Gastroesophageal sphincter (tissue), 4 donors: ENCODE measurements at regions not wholly inside any gene's neighbourhood (a gene's known extent, or its start where the extent isn't known, plus 50 kb on each side); places are given as distances from the start of the nearest gene placed in this dataset.

Experiments
- ATAC-seq: fragments of 150-250 bp; one replicate; pipeline ENCODE4 v1.9.1; 2016; ENCODE audit warnings: mild to moderate bottlenecking, moderate library complexity
- H3K27ac ChIP-seq, 4 donors: fragments of 200-600 bp; sonication (generic) in 3 of 4; 1 replicate in 3 of 4; 2 replicates in 1 of 4; pipeline ENCODE4 v1.5.1; 2016 to 2019
- H3K27me3 ChIP-seq: fragments of 200-600 bp; sonication (generic); one replicate; pipeline ENCODE4 v1.5.1; 2019
- H3K36me3 ChIP-seq, 2 donors: fragments of 200-600 bp; sonication (generic); one replicate each; pipeline ENCODE4 v1.5.1; 2019; ENCODE audit warnings: control low read depth in 1 of 2
- H3K4me1 ChIP-seq, 3 donors: fragments of 200-600 bp; sonication (generic); 1 replicate in 2 of 3; 2 replicates in 1 of 3; pipeline ENCODE4 v1.5.1; 2016 to 2019; ENCODE audit warnings: control low read depth in 2 of 3
- H3K4me3 ChIP-seq, 2 donors: fragments of 200-600 bp; sonication (generic); one replicate each; pipeline ENCODE4 v1.5.1; 2019; ENCODE audit warnings: mild to moderate bottlenecking in 1 of 2, moderate library complexity in 1 of 2
- H3K9me3 ChIP-seq, 3 donors: fragments of 200-600 bp; sonication (generic); one replicate each; pipeline ENCODE4 v1.5.1; 2017 to 2019; ENCODE audit warnings: control low read depth in 2 of 3
- EP300 ChIP-seq: sonication (generic); formaldehyde crosslinking; IDR thresholded peaks from one replicate; pipeline ENCODE4 v1.6.1; 2017; ENCODE audit warnings: antibody characterized with exemption, mild to moderate bottlenecking
- POLR2A ChIP-seq, 2 donors: fragments of 450-650 bp; IDR thresholded peaks; one replicate each; pipeline ENCODE4 v1.6.1; 2017; ENCODE audit warnings: antibody characterized with exemption in 2 of 2, mild to moderate bottlenecking in 2 of 2, moderate library complexity in 1 of 2
- POLR2AphosphoS5 ChIP-seq: sonication (generic); formaldehyde crosslinking; IDR thresholded peaks from one replicate; pipeline ENCODE4 v1.6.1; 2017; ENCODE audit warnings: antibody characterized with exemption
- WGBS, 2 donors: methylation state at CpG; one replicate each; pipeline ENCODE4 v1.1.5; 2018; ENCODE audit warnings: low coverage in 1 of 2; 5-methylcytosine and 5-hydroxymethylcytosine counted together
- TF ChIP-seq, protein P1 (sequence below), 4 experiments: fragments of 200-600 bp in 2 of 4; fragments of 450-650 bp in 2 of 4; sonication (generic) in 1 of 4; IDR thresholded peaks; one replicate each; pipeline ENCODE4 v1.5.1; 2017 to 2019; ENCODE audit warnings: antibody characterized with exemption in 4 of 4, mild to moderate bottlenecking in 2 of 4, moderate library complexity in 2 of 4

DNA sequence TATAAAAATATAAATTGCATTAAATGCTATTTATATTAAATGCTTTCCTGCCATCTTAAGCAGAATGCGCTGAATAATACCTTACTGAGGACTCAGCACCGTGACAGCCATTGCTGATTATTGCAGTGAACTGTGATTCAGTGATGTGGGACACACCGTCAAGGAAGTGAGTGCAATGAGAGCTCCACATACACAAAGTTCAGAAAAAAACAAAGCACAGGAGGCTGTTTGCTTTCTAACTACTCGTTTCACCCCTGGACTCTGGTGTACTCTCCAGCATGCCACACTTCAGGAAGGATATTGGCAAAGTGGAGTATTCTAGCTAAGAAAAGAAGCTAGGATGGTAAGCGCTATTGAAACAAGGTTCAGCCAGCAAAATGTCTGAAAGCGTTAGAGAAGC, 57.4 kb upstream of the CXADR start:
- H3K36me3 ChIP-seq = no peaks in the 10 kb centered on the region
- no peak overlapping the region for H3K4me3 ChIP-seq
- peaks cover 0 to 15% (median 3%) of the 10 kb centered on the region in 3 donors for H3K4me1 ChIP-seq
- no peaks in the 10 kb centered on the region for H3K9me3 ChIP-seq
- ATAC-seq = no peak
- no peaks in the 10 kb centered on the region for H3K27me3 ChIP-seq
- 83 to 85% methylated on average over 4 to 6 of the region's 6 CpGs for WGBS, 2 donors
- no peak overlapping the region for H3K27ac ChIP-seq
- TF ChIP-seq EP300 = no peak
- TF ChIP-seq, protein P1, sequence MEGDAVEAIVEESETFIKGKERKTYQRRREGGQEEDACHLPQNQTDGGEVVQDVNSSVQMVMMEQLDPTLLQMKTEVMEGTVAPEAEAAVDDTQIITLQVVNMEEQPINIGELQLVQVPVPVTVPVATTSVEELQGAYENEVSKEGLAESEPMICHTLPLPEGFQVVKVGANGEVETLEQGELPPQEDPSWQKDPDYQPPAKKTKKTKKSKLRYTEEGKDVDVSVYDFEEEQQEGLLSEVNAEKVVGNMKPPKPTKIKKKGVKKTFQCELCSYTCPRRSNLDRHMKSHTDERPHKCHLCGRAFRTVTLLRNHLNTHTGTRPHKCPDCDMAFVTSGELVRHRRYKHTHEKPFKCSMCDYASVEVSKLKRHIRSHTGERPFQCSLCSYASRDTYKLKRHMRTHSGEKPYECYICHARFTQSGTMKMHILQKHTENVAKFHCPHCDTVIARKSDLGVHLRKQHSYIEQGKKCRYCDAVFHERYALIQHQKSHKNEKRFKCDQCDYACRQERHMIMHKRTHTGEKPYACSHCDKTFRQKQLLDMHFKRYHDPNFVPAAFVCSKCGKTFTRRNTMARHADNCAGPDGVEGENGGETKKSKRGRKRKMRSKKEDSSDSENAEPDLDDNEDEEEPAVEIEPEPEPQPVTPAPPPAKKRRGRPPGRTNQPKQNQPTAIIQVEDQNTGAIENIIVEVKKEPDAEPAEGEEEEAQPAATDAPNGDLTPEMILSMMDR (IDR thresholded peaks at IDR 0.05) = no peak
- TF ChIP-seq POLR2AphosphoS5 = no peak
- TF ChIP-seq POLR2A (IDR thresholded peaks at IDR 0.05) = no peak

DNA sequence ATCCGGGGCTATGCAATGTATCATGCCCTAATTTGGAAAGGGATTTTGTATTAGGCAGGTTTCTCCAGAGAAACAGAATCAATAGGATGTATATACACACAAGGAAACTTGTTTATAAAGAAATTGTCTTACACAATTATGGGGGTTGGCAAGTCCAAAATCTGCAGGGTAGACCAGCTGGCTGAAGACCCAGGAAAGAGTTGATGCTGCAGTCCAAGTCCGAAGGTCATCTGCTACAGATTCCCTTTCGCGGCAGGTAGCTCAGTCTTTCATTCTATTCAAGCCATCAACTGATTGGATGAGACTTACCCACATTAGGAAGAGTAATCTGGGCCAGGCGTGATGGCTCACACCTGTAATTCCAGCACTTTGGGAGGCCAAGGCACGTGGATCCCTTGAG, 54.6 kb upstream of the CXADR start:
- WGBS, 2 donors = 59 to 90% methylated on average over 2 to 3 of the region's 6 CpGs
- TF ChIP-seq EP300 = no peak
- TF ChIP-seq, protein P1 (IDR thresholded peaks at IDR 0.05) = no peak
- no peak for TF ChIP-seq POLR2AphosphoS5

DNA sequence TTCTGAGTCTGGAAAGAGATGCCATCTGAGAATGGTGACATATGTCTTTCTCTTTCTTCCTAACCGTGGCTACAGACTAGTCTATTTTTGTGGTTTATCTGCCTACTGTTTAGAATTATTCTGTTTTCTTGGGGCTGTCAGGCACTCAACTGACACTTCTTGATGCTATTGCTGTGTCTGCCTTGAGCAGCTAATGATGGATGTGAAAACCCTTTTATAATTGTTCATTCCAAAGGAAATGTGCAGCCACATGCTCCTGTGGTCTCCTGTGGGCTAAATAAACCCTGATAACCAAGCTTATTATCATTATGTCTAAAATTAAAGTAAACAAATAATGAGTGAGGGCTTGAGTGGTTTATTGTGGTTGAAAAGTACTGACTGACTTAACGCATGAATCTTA, 52.7 kb upstream of the CXADR start:
- no peak overlapping the region for H3K4me3 ChIP-seq
- no peaks in the 10 kb centered on the region for H3K36me3 ChIP-seq
- ATAC-seq = no peak
- H3K4me1 ChIP-seq = peaks cover 0 to 20% (median 5%) of the 10 kb centered on the region in 3 donors
- H3K27ac ChIP-seq = no peak overlapping the region
- H3K9me3 ChIP-seq = no peaks in the 10 kb centered on the region
- 22 to 38% methylated on average over 2 of the region's 2 CpGs for WGBS, 2 donors
- TF ChIP-seq EP300 (no peak), POLR2AphosphoS5 (no peak), POLR2A (IDR thresholded peaks at IDR 0.05) (no peak)
- TF ChIP-seq, protein P1 (IDR thresholded peaks at IDR 0.05) = no peak
- no peaks in the 10 kb centered on the region for H3K27me3 ChIP-seq

More for the DNA sequence above, 54.6 kb upstream of the CXADR start:
- no peak overlapping the region for H3K27ac ChIP-seq
- no peak overlapping the region for H3K4me3 ChIP-seq
- no peaks in the 10 kb centered on the region for H3K27me3 ChIP-seq
- H3K36me3 ChIP-seq = no peaks in the 10 kb centered on the region
- H3K9me3 ChIP-seq = no peaks in the 10 kb centered on the region
- no peak for ATAC-seq
- H3K4me1 ChIP-seq = peaks cover 0 to 20% (median 5%) of the 10 kb centered on the region in 3 donors

GRCh38 chr21:17461014-17461413, 51.8 kb upstream of the CXADR start:
- H3K27ac ChIP-seq = peak overlapping the region in 2 of 4 donors; percentile 17
- H3K4me3 ChIP-seq = no peak overlapping the region
- no peaks in the 10 kb centered on the region for H3K36me3 ChIP-seq
- peak; percentile 71 for ATAC-seq
- peaks cover 0 to 20% (median 5%) of the 10 kb centered on the region in 3 donors for H3K4me1 ChIP-seq
- no peaks in the 10 kb centered on the region for H3K27me3 ChIP-seq
- 3 to 20% methylated on average over 3 of the region's 3 CpGs for WGBS, 2 donors
- H3K9me3 ChIP-seq = no peaks in the 10 kb centered on the region
- TF ChIP-seq EP300 (no peak), POLR2AphosphoS5 (peak; percentile 63), POLR2A (IDR thresholded peaks at IDR 0.05) (no peak)
- TF ChIP-seq, protein P1 (IDR thresholded peaks at IDR 0.05) = no peak

DNA sequence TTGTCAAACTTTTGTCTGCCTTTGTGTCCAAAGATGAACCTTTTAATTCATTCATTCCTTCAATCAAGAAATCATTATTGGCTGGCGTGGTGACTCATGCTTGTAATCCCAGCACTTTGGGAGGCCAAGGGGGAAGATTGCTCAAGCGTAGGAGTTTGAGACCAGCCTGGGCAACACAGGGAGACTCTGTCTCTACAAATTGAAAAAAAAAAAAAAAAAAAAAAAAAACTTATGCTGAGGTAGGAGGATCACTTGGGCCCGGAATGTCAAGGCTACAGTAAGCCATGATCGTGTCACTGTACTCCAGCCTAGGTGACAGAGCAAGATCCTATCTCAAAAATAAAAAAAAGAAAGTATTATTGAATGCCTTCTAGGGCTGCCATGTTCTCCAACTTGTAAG, 51.3 kb upstream of the CXADR start:
- no peak overlapping the region for H3K4me3 ChIP-seq
- no peaks in the 10 kb centered on the region for H3K36me3 ChIP-seq
- H3K27me3 ChIP-seq = no peaks in the 10 kb centered on the region
- H3K9me3 ChIP-seq = no peaks in the 10 kb centered on the region
- no peak for TF ChIP-seq POLR2A (IDR thresholded peaks at IDR 0.05)
- TF ChIP-seq EP300 = no peak
- TF ChIP-seq, protein P1 (IDR thresholded peaks at IDR 0.05) = no peak
- no peak for TF ChIP-seq POLR2AphosphoS5
- peak overlapping the region in 1 of 4 donors; percentile 17 for H3K27ac ChIP-seq
- no peak for ATAC-seq
- H3K4me1 ChIP-seq = peaks cover 0 to 20% (median 5%) of the 10 kb centered on the region in 3 donors
- 30 to 66% methylated on average over 2 of the region's 4 CpGs for WGBS, 2 donors
